CD8-positive, alpha-beta memory T cell (primary cell): ENCODE measurements at regions not wholly inside any gene's neighbourhood (a gene's known extent, or its start where the extent isn't known, plus 50 kb on each side); places are given as distances from the start of the nearest gene placed in this dataset.

Experiments used
- CTCF ChIA-PET: fragments of 350-600 bp; sonication (Branson Sonifier 250); formaldehyde crosslinking; loops from one replicate; lab custom pipeline; 2021; ENCODE audit warnings: antibody characterized with exemption; lab: Charles Lee
- POLR2A ChIA-PET: fragments of 350-600 bp; sonication (Branson Sonifier 250); formaldehyde crosslinking; loops from one replicate; lab custom pipeline; 2021; ENCODE audit warnings: antibody characterized with exemption; lab: Charles Lee
- DNase-seq, 5 donors: peaks; one replicate each; pipeline versions ENCODE4 v3.0.0 to v3.0.0-alpha.2; 2020 to 2022; ENCODE audit warnings: mixed read lengths in 1 of 5
- H3K27ac ChIP-seq: one replicate; pipeline ENCODE4 v1.7.0; 2013; ENCODE audit warnings: low read depth, mild to moderate bottlenecking, low read length, moderate library complexity
- H3K27me3 ChIP-seq: 2 replicates; pipeline ENCODE4 v1.7.0; 2013; ENCODE audit warnings: low read length, mild to moderate bottlenecking; ENCODE audit not compliant: insufficient read depth, poor library complexity, severe bottlenecking
- H3K36me3 ChIP-seq: 2 replicates; pipeline ENCODE4 v1.7.0; 2013; ENCODE audit warnings: mild to moderate bottlenecking, low read length, moderate library complexity; ENCODE audit not compliant: insufficient read depth
- H3K4me1 ChIP-seq: 2 replicates; pipeline ENCODE4 v1.7.0; 2013; ENCODE audit warnings: mild to moderate bottlenecking, low read length, moderate library complexity; ENCODE audit not compliant: insufficient read depth
- H3K4me3 ChIP-seq: 2 replicates; pipeline ENCODE4 v1.7.0; 2013; ENCODE audit warnings: mild to moderate bottlenecking, low read length
- H3K9me3 ChIP-seq: 2 replicates; pipeline ENCODE4 v1.7.0; 2013; ENCODE audit warnings: mild to moderate bottlenecking, low read length
- H3K27ac Mint-ChIP-seq, 8 donors: one replicate each; pipeline ENCODE4 v1.8.0; 2020 to 2021; ENCODE audit warnings: mixed read lengths in 8 of 8, mild to moderate bottlenecking in 6 of 8, inconsistent platforms in 3 of 8, moderate library complexity in 3 of 8
- H3K27me3 Mint-ChIP-seq, 2 donors: one replicate each; pipeline ENCODE4 v1.8.0; 2020 to 2021; ENCODE audit warnings: mixed read lengths in 2 of 2, mild to moderate bottlenecking in 1 of 2, moderate library complexity in 1 of 2
- H3K36me3 Mint-ChIP-seq, 3 donors: one replicate each; pipeline ENCODE4 v1.8.0; 2020 to 2021; ENCODE audit warnings: mixed read lengths in 3 of 3, inconsistent platforms in 1 of 3, mild to moderate bottlenecking in 1 of 3
- H3K4me1 Mint-ChIP-seq, 3 donors: one replicate each; pipeline ENCODE4 v1.8.0; 2020 to 2021; ENCODE audit warnings: mixed read lengths in 3 of 3, inconsistent platforms in 1 of 3, mild to moderate bottlenecking in 1 of 3
- H3K4me3 Mint-ChIP-seq, 7 donors: one replicate each; pipeline ENCODE4 v1.8.0; 2020 to 2021; ENCODE audit warnings: mixed read lengths in 7 of 7, mild to moderate bottlenecking in 6 of 7, moderate library complexity in 4 of 7, inconsistent platforms in 2 of 7
- H3K9me3 Mint-ChIP-seq, 5 donors: one replicate each; pipeline ENCODE4 v1.8.0; 2020 to 2022; ENCODE audit warnings: mixed read lengths in 5 of 5, mild to moderate bottlenecking in 3 of 5, moderate library complexity in 2 of 5, inconsistent platforms in 1 of 5

DNA sequence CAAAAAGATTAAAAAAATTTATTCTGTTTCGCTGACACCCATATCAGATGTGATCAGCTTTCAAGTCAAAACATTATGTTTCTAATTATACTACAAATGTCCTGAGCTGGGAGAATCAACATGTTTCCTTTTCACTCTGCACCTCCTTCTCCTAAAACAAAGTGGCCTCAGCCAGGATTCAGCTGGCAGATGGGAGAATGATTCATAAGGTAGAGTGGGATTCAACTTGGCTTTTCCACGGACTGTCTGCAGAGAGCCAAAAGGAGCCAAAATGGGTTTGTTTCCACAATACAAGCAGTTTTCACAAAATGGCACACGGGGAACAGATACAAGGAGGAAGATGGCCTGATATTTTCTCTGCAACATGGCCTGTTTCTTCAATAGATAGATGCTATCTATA lies 376.5 kb upstream of the PRKCQ start:
- H3K36me3 Mint-ChIP-seq: peaks cover 0 to 2% (median 0%) of the 10 kb centered on the region in 3 donors
- H3K4me3 ChIP-seq: no peak overlapping the region
- H3K4me1 ChIP-seq: peaks cover 21% of the 10 kb centered on the region
- ChIA-PET POLR2A (interaction anchor here (0.5 kb wide), 1 partner anchor 15 kb away, joined by 10 read pairs; no protein-coding TSS in a partner anchor), CTCF (interaction anchor here (1.6 kb wide), 1 partner anchor 36 kb away, joined by 4 read pairs; no protein-coding TSS in a partner anchor)
- H3K9me3 ChIP-seq: no peaks in the 10 kb centered on the region
- H3K9me3 Mint-ChIP-seq: no peaks in the 10 kb centered on the region
- peaks cover 0 to 2% of the 10 kb centered on the region in 2 donors for H3K27me3 Mint-ChIP-seq
- H3K27me3 ChIP-seq: no peaks in the 10 kb centered on the region
- no peak overlapping the region for H3K4me3 Mint-ChIP-seq
- DNase-seq: no peak
- H3K4me1 Mint-ChIP-seq: peaks cover 34 to 40% (median 37%) of the 10 kb centered on the region in 3 donors
- peak overlapping the region in 1 of 8 donors; percentile 21 for H3K27ac Mint-ChIP-seq
- H3K27ac ChIP-seq: no peak overlapping the region
- no peaks in the 10 kb centered on the region for H3K36me3 ChIP-seq

DNA sequence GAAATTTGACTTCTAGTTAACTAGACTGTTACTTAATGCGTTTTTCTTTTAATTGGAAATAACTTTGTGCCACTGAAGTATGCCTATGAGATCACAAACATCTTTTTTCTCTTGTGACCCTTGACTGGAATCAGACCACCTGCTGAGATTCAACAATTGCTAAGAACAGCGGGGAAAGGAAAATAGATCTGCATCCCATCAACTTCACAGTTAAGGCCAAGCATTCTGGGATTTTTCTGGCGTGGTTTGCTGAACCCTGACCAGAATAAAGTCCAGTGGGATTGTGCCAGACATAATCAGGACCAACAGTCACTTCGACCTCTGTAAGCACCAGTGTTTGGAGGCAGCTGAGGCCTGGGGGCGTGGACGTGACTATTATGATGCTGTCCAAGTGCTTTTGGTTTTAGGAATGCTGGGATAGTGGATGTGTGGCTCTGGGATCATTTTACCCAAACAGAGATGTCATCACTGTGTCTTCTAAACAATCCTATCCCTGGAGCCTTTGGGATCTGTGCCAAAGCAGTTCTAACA lies 373.3 kb upstream of the PRKCQ start:
- peaks cover 9% of the 10 kb centered on the region for H3K4me1 ChIP-seq
- DNase-seq: no peak

DNA sequence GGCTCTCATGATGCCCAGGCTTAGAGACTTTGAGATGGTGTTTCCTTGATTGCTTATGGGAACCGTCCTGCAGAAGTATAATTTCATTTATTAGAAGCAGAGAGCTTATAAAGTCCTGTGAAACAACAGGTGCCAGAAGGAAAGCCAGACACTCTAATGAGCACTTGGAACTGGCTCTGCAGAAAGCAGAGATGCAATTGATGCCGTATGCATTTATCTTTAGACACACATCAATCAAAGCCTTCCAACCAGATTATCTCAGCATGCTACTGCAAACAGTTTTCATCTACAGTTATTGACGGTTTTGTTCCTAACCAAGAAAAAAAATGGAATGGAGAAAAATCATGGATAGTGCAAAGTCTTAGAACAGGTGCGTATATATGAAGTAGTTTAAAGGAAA lies 371.7 kb upstream of the PRKCQ start:
- H3K27ac Mint-ChIP-seq: no peak overlapping the region
- Histone ChIP-seq H3K27me3 (no peaks in the 10 kb centered on the region), H3K27ac (no peak overlapping the region), H3K36me3 (no peaks in the 10 kb centered on the region), H3K4me1 (no peaks in the 10 kb centered on the region), H3K9me3 (no peaks in the 10 kb centered on the region), H3K4me3 (no peak overlapping the region)
- CTCF ChIA-PET: no interaction called here
- H3K36me3 Mint-ChIP-seq: peaks cover 0 to 2% (median 0%) of the 10 kb centered on the region in 3 donors
- H3K4me1 Mint-ChIP-seq: peaks cover 11 to 15% (median 11%) of the 10 kb centered on the region in 3 donors
- no peak overlapping the region for H3K4me3 Mint-ChIP-seq
- no peaks in the 10 kb centered on the region for H3K9me3 Mint-ChIP-seq
- POLR2A ChIA-PET: no interaction called here
- DNase-seq: no peak
- no peaks in the 10 kb centered on the region for H3K27me3 Mint-ChIP-seq

More for the DNA sequence above, 373.3 kb upstream of the PRKCQ start:
- no peaks in the 10 kb centered on the region for H3K9me3 Mint-ChIP-seq
- Histone ChIP-seq H3K27ac (no peak overlapping the region), H3K9me3 (no peaks in the 10 kb centered on the region), H3K36me3 (no peaks in the 10 kb centered on the region), H3K27me3 (no peaks in the 10 kb centered on the region), H3K4me3 (no peak overlapping the region)
- no peaks in the 10 kb centered on the region for H3K27me3 Mint-ChIP-seq
- peaks cover 0 to 2% (median 0%) of the 10 kb centered on the region in 3 donors for H3K36me3 Mint-ChIP-seq
- no peak overlapping the region for H3K4me3 Mint-ChIP-seq
- H3K4me1 Mint-ChIP-seq: peaks cover 19 to 30% (median 27%) of the 10 kb centered on the region in 3 donors
- no peak overlapping the region for H3K27ac Mint-ChIP-seq
- ChIA-PET POLR2A (no interaction called here), CTCF (no interaction called here)

GRCh38 chr10:6950133-6950532 lies 370.1 kb upstream of the PRKCQ start:
- H3K4me1 ChIP-seq: no peaks in the 10 kb centered on the region
- DNase-seq: no peak
- H3K4me3 ChIP-seq: no peak overlapping the region
- peak overlapping the region in 1 of 8 donors; percentile 70 for H3K27ac Mint-ChIP-seq
- no peaks in the 10 kb centered on the region for H3K36me3 ChIP-seq
- no peaks in the 10 kb centered on the region for H3K9me3 Mint-ChIP-seq
- H3K4me3 Mint-ChIP-seq: no peak overlapping the region
- no peaks in the 10 kb centered on the region for H3K9me3 ChIP-seq
- H3K27ac ChIP-seq: no peak overlapping the region
- POLR2A ChIA-PET: interaction anchor here (0.6 kb wide), 1 partner anchor 31 kb away, joined by 3 read pairs; no protein-coding TSS in a partner anchor
- no peaks in the 10 kb centered on the region for H3K27me3 ChIP-seq
- CTCF ChIA-PET: no interaction called here
- no peaks in the 10 kb centered on the region for H3K27me3 Mint-ChIP-seq
- H3K36me3 Mint-ChIP-seq: peaks cover 0 to 3% (median 0%) of the 10 kb centered on the region in 3 donors
- peaks cover 6 to 8% (median 8%) of the 10 kb centered on the region in 3 donors for H3K4me1 Mint-ChIP-seq

- no peaks in the 10 kb centered on the region for H3K4me1 Mint-ChIP-seq
- CTCF ChIA-PET: no interaction called here
- peaks cover 0 to 3% (median 0%) of the 10 kb centered on the region in 3 donors for H3K36me3 Mint-ChIP-seq
- H3K36me3 ChIP-seq: no peaks in the 10 kb centered on the region
- no peaks in the 10 kb centered on the region for H3K9me3 Mint-ChIP-seq
- no peak overlapping the region for H3K4me3 ChIP-seq
- DNase-seq: no peak
- H3K4me3 Mint-ChIP-seq: no peak overlapping the region
- no peak overlapping the region for H3K27ac ChIP-seq
- no peaks in the 10 kb centered on the region for H3K4me1 ChIP-seq
- H3K27me3 Mint-ChIP-seq: peaks cover 0 to 3% of the 10 kb centered on the region in 2 donors
- no peaks in the 10 kb centered on the region for H3K9me3 ChIP-seq
- H3K27ac Mint-ChIP-seq: no peak overlapping the region
- no peaks in the 10 kb centered on the region for H3K27me3 ChIP-seq
- POLR2A ChIA-PET: no interaction called here
Measured at GRCh38 chr10:6944436-6944835, 364.4 kb upstream of the PRKCQ start.

DNA sequence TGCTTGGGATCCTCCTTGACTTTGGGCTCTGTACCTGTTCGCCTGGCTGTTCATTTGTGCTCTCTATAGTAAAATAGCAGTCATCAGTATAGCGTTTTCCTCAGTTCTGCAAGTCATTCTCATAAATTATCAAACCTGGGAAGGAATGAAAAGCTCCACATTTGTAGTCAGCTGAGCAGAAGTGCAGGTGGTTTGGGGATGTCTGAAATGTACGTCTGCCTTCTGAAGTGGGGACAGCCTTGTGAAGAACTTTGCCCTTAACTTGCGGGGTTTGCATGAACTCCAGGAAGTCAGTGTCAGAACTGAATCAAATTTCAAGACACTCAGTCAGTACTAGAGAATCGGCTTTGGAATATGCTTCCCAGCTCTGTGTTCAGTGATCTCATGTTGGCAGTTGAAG lies 358.3 kb upstream of the PRKCQ start:
- H3K27ac Mint-ChIP-seq: no peak overlapping the region
- Histone ChIP-seq H3K4me3 (no peak overlapping the region), H3K27ac (no peak overlapping the region), H3K36me3 (no peaks in the 10 kb centered on the region), H3K27me3 (no peaks in the 10 kb centered on the region), H3K9me3 (no peaks in the 10 kb centered on the region), H3K4me1 (no peaks in the 10 kb centered on the region)
- peaks cover 0 to 11% (median 6%) of the 10 kb centered on the region in 5 donors for H3K9me3 Mint-ChIP-seq
- ChIA-PET POLR2A (no interaction called here), CTCF (interaction anchor here (0.9 to 1.2 kb wide), 2 partner anchors 16 to 20 kb away, joined by 3 read pairs; no protein-coding TSS in a partner anchor)
- no peak for DNase-seq
- H3K36me3 Mint-ChIP-seq: peaks cover 0 to 14% (median 2%) of the 10 kb centered on the region in 3 donors
- H3K4me1 Mint-ChIP-seq: peaks cover 0 to 1% (median 0%) of the 10 kb centered on the region in 3 donors
- H3K27me3 Mint-ChIP-seq: peaks cover 3 to 5% of the 10 kb centered on the region in 2 donors
- H3K4me3 Mint-ChIP-seq: no peak overlapping the region

- no peak overlapping the region for H3K4me3 ChIP-seq
- H3K4me1 Mint-ChIP-seq: peaks cover 0 to 1% (median 0%) of the 10 kb centered on the region in 3 donors
- no peak overlapping the region for H3K27ac Mint-ChIP-seq
- no peaks in the 10 kb centered on the region for H3K4me1 ChIP-seq
- H3K36me3 Mint-ChIP-seq: peaks cover 0 to 14% (median 2%) of the 10 kb centered on the region in 3 donors
- H3K36me3 ChIP-seq: no peaks in the 10 kb centered on the region
- CTCF ChIA-PET: interaction anchor here (1.3 to 4.5 kb wide), 2 partner anchors 17 to 19 kb away, joined by 5 to 22 read pairs; no protein-coding TSS in a partner anchor
- POLR2A ChIA-PET: no interaction called here
- H3K4me3 Mint-ChIP-seq: no peak overlapping the region
- H3K27me3 Mint-ChIP-seq: peaks cover 3 to 5% of the 10 kb centered on the region in 2 donors
- H3K9me3 ChIP-seq: no peaks in the 10 kb centered on the region
- peaks cover 0 to 11% (median 6%) of the 10 kb centered on the region in 5 donors for H3K9me3 Mint-ChIP-seq
- no peak overlapping the region for H3K27ac ChIP-seq
- H3K27me3 ChIP-seq: no peaks in the 10 kb centered on the region
- no peak for DNase-seq
Measured at GRCh38 chr10:6936931-6937330, 356.9 kb upstream of the PRKCQ start.

DNA sequence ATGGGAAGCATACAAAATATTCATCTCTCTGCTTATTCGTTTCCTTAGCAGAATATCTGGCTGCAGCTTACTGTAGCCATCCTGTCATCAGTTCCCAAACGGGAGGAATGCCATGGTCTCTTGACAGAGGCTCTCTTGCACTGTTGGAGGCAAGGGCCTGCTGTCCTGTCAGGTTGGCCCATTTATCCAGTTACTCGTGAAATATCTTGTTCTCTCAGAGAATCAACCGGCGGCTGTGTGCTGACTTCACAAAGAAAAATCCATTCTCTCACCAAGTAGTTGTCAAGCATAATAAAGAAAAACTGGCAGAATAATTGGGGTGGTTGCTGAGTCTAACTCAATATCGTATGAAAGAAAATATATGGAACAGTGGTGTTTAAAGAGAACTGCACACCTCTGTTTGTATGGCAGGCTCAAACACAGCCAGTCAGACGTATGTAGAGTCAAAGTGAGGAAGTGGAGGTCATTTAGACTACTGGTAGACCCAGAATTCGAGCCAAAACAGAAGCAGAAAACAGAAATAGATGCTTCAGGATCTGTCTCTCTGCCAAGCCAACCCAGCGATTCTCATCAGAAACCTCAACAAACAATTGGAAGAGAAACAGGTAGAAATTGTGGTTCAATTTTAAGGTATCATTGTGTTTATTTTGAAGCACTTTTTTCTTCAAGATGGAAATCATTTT lies 349.2 kb upstream of the PRKCQ start:
- peak overlapping the region; percentile 17 to 97 (median 70) for H3K27ac Mint-ChIP-seq

More for the DNA sequence above, 349.2 kb upstream of the PRKCQ start:
- Mint-ChIP-seq H3K4me1 (peaks cover 55 to 57% (median 57%) of the 10 kb centered on the region in 3 donors), H3K27me3 (no peaks in the 10 kb centered on the region), H3K4me3 (peak overlapping the region in 5 of 7 donors; percentile 12 to 91 (median 59)), H3K36me3 (no peaks in the 10 kb centered on the region), H3K9me3 (no peaks in the 10 kb centered on the region)
- no peak for DNase-seq
- H3K27me3 ChIP-seq: no peaks in the 10 kb centered on the region
- ChIA-PET CTCF (interaction anchor here (0.9 to 2.7 kb wide), 4 partner anchors 9 to 192 kb away, joined by 3 to 27 read pairs (median 8); no protein-coding TSS in a partner anchor), POLR2A (interaction anchor here (0.5 to 2.8 kb wide), 2 partner anchors 9 to 482 kb away, joined by 3 to 14 read pairs; partner anchors contain the start of gene SFMBT2)
- no peaks in the 10 kb centered on the region for H3K9me3 ChIP-seq
- peaks cover 52% of the 10 kb centered on the region for H3K4me1 ChIP-seq
- no peak overlapping the region for H3K4me3 ChIP-seq
- no peak overlapping the region for H3K27ac ChIP-seq
- H3K36me3 ChIP-seq: no peaks in the 10 kb centered on the region
